ENCODE measurements at regions not wholly inside any gene's neighbourhood (a gene's known extent, or its start where the extent isn't known, plus 50 kb on each side); places are given as distances from the start of the nearest gene placed in this dataset.
A peak's percentile ranks its signal among the peaks of the same experiment; 100 is the strongest.

- DNase-seq: peak; percentile 52
These were observed 420.9 kb upstream of the INTU start for GRCh38 chr4:127211650-127212560.

GRCh38 chr4:127212701-127213100 is 420.1 kb upstream of the INTU start:
- DNase-seq: peak; percentile 31

- DNase-seq: no peak
These were observed 418.7 kb upstream of the INTU start for GRCh38 chr4:127214016-127214415.

- DNase-seq: peak; percentile 48
These were observed 417.8 kb upstream of the INTU start for GRCh38 chr4:127214931-127215330.

- DNase-seq: no peak
These were observed 415.0 kb upstream of the INTU start for GRCh38 chr4:127217586-127218229.

- no peak for DNase-seq
These were observed 413.5 kb upstream of the INTU start for GRCh38 chr4:127219232-127219631.

- DNase-seq: no peak
These were observed 408.2 kb upstream of the INTU start for GRCh38 chr4:127224556-127224955.

GRCh38 chr4:127229855-127230608 is 402.7 kb upstream of the INTU start:
- no peak for DNase-seq

GRCh38 chr4:127236889-127237288 is 395.9 kb upstream of the INTU start:
- peak; percentile 41 for DNase-seq

- no peak for DNase-seq
These were observed 395.2 kb upstream of the INTU start for GRCh38 chr4:127237581-127237980.

GRCh38 chr4:127238956-127239475 is 393.7 kb upstream of the INTU start:
- no peak for DNase-seq

GRCh38 chr4:127239902-127240763 is 392.6 kb upstream of the INTU start:
- DNase-seq: peak; percentile 43

- DNase-seq: no peak
These were observed 392.0 kb upstream of the INTU start for GRCh38 chr4:127240764-127241105.

- no peak for DNase-seq
These were observed 388.2 kb upstream of the INTU start for GRCh38 chr4:127244515-127244914.

- no peak for DNase-seq
These were observed 385.5 kb upstream of the INTU start for GRCh38 chr4:127246963-127247952.

GRCh38 chr4:127249066-127249766 is 383.5 kb upstream of the INTU start:
- DNase-seq: peak; percentile 74

GRCh38 chr4:127249767-127250108 is 383.0 kb upstream of the INTU start:
- no peak for DNase-seq

- DNase-seq: no peak
These were observed 382.2 kb upstream of the INTU start for GRCh38 chr4:127250577-127250976.

- DNase-seq: peak; percentile 83
These were observed 381.3 kb upstream of the INTU start for GRCh38 chr4:127251423-127251822.

GRCh38 chr4:127256500-127256899 is 376.3 kb upstream of the INTU start:
- no peak for DNase-seq

- DNase-seq: no peak
These were observed 371.3 kb upstream of the INTU start for GRCh38 chr4:127261476-127261875.

Measured in fibroblast of skin of right biceps (primary cell).